Parathyroid adenoma (tissue), 2 donors: ENCODE measurements at regions not wholly inside any gene's neighbourhood (a gene's known extent, or its start where the extent isn't known, plus 50 kb on each side); places are given as distances from the start of the nearest gene placed in this dataset.

ENCODE experiments used
- H2AFZ ChIP-seq: fragments of 300-600 bp; sonication (generic); one replicate; pipeline ENCODE4 v1.7.0; 2017; ENCODE audit warnings: antibody characterized with exemption, mild to moderate bottlenecking
- H3K27ac ChIP-seq: fragments of 300-600 bp; sonication (generic); one replicate; pipeline ENCODE4 v1.7.0; 2017
- H3K27me3 ChIP-seq: fragments of 300-600 bp; sonication (generic); one replicate; pipeline ENCODE4 v1.7.0; 2017; ENCODE audit warnings: low read length; ENCODE audit not compliant: control insufficient read depth, insufficient read depth
- H3K36me3 ChIP-seq: fragments of 300-600 bp; sonication (generic); one replicate; pipeline ENCODE4 v1.7.0; 2017; ENCODE audit warnings: low read length; ENCODE audit not compliant: control insufficient read depth, insufficient read depth
- H3K4me1 ChIP-seq: fragments of 300-600 bp; sonication (generic); one replicate; pipeline ENCODE4 v1.7.0; 2017; ENCODE audit warnings: control low read depth
- H3K4me2 ChIP-seq: fragments of 300-600 bp; sonication (generic); one replicate; pipeline ENCODE4 v1.7.0; 2017; ENCODE audit warnings: low read length
- H3K4me3 ChIP-seq: fragments of 300-600 bp; sonication (generic); one replicate; pipeline ENCODE4 v1.7.0; 2017; ENCODE audit warnings: low read depth, low read length
- H3K79me2 ChIP-seq: fragments of 300-600 bp; sonication (generic); one replicate; pipeline ENCODE4 v1.7.0; 2017; ENCODE audit warnings: control low read depth
- H3K9ac ChIP-seq: fragments of 300-600 bp; sonication (generic); one replicate; pipeline ENCODE4 v1.7.0; 2017; ENCODE audit warnings: mild to moderate bottlenecking
- H3K9me3 ChIP-seq: fragments of 300-600 bp; sonication (generic); one replicate; pipeline ENCODE4 v1.7.0; 2017; ENCODE audit warnings: low read length; ENCODE audit not compliant: control insufficient read depth
- TF ChIP-seq, protein P1 (sequence below): fragments of 300-600 bp; sonication (generic); IDR thresholded peaks from one replicate; pipeline ENCODE4 v1.7.0; 2017; ENCODE audit warnings: antibody characterized with exemption, mild to moderate bottlenecking
- donor health status: primary hyperparathyroidism.

DNA sequence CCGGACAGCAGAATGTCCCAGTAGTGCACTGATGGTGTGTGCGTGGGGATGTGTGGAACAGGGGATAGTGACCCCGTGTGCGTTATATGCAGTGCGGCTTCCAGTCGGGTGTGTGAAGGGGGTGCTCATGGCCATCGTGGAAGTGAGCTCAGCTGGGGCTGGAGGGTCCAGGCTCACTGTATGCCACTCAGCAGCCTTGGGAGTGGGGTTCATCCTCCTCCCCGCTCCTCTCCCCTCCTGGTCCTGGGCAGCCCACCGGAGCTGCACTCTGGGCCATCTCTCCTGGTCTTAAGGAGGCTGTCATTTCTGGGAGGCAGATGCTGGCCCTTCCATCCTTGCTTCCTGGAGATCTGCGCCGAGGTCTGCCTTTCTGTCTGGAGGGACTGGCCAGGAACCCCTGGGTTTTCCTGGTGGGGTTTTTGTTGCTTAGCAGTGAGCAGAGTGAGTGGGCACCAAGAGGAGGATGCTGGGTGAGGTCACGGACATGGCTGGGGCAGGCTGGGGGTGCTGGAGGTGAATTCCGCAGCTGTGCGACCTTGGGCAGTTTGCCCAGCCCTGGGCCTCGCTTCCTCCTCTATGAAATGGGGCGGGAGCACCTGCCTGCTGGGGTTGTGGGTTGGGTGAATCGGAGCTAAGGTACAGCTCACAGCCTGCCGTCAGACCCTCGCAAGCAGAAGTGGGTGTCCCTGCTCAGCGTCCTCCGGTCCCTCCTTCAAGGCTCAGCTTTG is 164.1 kb downstream of the SEC14L1 start:
- TF ChIP-seq, protein P1, sequence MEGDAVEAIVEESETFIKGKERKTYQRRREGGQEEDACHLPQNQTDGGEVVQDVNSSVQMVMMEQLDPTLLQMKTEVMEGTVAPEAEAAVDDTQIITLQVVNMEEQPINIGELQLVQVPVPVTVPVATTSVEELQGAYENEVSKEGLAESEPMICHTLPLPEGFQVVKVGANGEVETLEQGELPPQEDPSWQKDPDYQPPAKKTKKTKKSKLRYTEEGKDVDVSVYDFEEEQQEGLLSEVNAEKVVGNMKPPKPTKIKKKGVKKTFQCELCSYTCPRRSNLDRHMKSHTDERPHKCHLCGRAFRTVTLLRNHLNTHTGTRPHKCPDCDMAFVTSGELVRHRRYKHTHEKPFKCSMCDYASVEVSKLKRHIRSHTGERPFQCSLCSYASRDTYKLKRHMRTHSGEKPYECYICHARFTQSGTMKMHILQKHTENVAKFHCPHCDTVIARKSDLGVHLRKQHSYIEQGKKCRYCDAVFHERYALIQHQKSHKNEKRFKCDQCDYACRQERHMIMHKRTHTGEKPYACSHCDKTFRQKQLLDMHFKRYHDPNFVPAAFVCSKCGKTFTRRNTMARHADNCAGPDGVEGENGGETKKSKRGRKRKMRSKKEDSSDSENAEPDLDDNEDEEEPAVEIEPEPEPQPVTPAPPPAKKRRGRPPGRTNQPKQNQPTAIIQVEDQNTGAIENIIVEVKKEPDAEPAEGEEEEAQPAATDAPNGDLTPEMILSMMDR: no peak
- Histone ChIP-seq H3K9ac (no peak overlapping the region), H3K36me3 (no peaks in the 10 kb centered on the region), H3K4me3 (no peak overlapping the region), H2AFZ (no peak overlapping the region), H3K4me1 (peaks cover 32% of the 10 kb centered on the region), H3K4me2 (no peak overlapping the region), H3K9me3 (no peaks in the 10 kb centered on the region), H3K27me3 (no peaks in the 10 kb centered on the region), H3K27ac (no peak overlapping the region), H3K79me2 (peaks cover 48% of the 10 kb centered on the region)

DNA sequence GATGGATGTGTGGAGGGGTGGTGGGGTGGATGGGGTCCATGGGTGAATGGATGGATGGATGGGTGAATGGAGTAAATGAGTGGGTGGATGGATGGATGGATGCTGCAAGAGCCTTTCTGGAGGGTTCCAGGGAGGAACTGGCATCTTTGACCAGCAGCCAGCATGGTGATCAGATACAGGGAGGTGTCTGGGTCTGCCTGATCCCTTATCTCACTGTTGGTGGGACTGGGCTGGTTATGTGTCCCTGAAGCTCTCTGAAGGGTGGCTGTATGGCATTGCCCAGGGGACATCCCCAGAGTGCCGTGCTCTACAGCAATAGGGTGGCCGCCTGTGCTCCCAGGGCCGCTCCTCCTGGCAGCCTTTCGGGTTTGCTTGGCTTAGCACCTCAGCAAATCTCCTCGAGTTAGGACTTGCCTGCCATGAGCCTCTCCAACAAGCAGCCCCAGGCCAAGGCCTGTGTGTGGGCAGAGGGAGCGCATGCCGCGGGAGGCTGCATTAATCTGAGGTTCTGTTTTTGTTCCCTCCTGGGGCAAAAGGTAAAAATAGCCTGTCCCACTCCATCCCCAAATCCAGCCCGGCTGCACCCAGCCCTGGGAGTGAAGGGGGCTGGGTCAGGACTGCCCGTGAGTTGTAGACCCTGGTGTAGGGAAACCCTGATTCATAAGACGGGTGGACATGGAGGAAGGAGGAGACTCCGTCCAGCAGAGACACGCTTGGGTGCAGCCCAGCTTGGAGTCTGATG is 165.4 kb downstream of the SEC14L1 start:
- Histone ChIP-seq H3K9ac (no peak overlapping the region), H3K27me3 (no peaks in the 10 kb centered on the region), H2AFZ (no peak overlapping the region), H3K4me1 (peaks cover 28% of the 10 kb centered on the region), H3K4me2 (no peak overlapping the region), H3K4me3 (no peak overlapping the region), H3K36me3 (no peaks in the 10 kb centered on the region), H3K27ac (no peak overlapping the region), H3K9me3 (no peaks in the 10 kb centered on the region), H3K79me2 (peaks cover 56% of the 10 kb centered on the region)
- TF ChIP-seq, protein P1: no peak

DNA sequence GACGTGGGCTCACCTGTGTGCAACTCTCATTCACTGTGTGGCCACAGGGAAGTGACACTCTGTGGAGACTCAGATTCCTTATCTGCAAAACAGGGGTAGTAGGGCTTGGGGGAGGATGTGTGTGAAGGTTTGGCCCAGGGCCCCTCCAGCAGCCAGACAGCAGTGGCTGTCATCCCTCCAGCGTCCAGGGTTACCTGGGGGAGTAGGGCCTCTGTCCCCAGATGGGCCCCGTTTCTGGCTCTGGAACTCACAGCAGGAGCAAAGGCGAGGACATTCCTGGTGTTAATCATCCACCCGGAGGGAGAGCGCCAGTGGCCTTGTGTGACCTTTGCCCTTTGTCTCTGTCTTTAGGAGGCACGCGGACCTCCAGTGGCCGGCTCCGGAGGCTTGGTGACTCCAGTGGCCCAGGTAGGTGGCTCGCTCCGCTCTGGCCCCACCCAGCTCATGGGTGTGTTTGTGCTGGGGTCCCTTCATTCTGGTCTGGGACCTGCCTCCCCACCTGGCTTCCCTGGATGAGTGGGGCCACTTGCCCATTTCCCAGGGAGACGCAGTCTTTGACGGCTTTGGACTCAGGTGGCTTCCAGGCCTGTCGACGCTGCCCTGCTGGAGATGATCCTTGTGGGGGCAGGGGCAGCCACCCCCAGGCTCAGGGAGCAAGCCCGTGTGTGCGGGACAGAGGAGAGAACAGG is 166.2 kb downstream of the SEC14L1 start:
- no peak overlapping the region for H3K9ac ChIP-seq
- no peak overlapping the region for H3K27ac ChIP-seq
- H3K9me3 ChIP-seq: no peaks in the 10 kb centered on the region
- peaks cover 58% of the 10 kb centered on the region for H3K79me2 ChIP-seq
- TF ChIP-seq, protein P1: no peak
- H2AFZ ChIP-seq: no peak overlapping the region
- H3K36me3 ChIP-seq: no peaks in the 10 kb centered on the region
- H3K27me3 ChIP-seq: no peaks in the 10 kb centered on the region
- no peak overlapping the region for H3K4me2 ChIP-seq
- no peak overlapping the region for H3K4me3 ChIP-seq
- peaks cover 28% of the 10 kb centered on the region for H3K4me1 ChIP-seq

DNA sequence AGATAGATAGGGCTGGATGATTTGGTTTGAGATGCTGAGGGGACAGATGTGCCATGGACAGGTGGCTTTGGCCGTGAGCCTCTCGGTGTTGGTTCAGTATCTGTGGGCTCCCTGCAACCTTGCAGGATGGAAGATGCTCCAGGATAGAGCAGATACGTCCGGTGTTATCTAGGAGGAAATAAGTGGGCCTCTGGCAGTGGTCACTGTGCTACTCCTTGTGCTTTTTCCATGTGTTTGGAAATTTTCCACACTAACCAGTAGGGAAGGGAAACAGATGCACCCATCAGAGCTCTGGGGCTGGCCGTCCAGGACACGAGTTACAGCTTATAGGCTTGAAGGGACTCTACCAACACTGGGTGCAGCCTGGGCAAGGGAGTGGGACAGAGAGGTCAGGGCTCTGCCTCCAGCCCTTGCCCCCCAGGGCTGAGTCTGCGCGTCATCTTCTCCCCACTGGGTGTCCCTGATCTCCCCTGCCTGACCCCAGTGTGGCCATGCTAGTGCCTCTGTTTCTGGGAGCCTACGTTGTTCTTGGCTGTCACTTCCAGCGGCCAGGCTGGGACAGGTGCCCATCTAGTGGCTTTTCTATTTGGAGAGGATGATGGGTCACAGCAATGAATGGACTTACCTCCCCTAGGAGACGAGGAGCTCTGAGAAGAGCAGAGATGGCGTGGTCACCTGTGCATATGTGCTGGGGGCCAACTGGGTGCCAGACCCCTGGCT is 166.9 kb downstream of the SEC14L1 start:
- H3K27ac ChIP-seq: no peak overlapping the region
- peaks cover 28% of the 10 kb centered on the region for H3K4me1 ChIP-seq
- TF ChIP-seq, protein P1: no peak
- no peak overlapping the region for H3K4me2 ChIP-seq
- H3K4me3 ChIP-seq: no peak overlapping the region
- no peak overlapping the region for H2AFZ ChIP-seq
- no peaks in the 10 kb centered on the region for H3K9me3 ChIP-seq
- H3K79me2 ChIP-seq: peaks cover 62% of the 10 kb centered on the region
- no peak overlapping the region for H3K9ac ChIP-seq
- H3K27me3 ChIP-seq: no peaks in the 10 kb centered on the region
- no peaks in the 10 kb centered on the region for H3K36me3 ChIP-seq
